ENCODE measurements at regions not wholly inside any gene's neighbourhood (a gene's known extent, or its start where the extent isn't known, plus 50 kb on each side); places are given as distances from the start of the nearest gene placed in this dataset.

DNA sequence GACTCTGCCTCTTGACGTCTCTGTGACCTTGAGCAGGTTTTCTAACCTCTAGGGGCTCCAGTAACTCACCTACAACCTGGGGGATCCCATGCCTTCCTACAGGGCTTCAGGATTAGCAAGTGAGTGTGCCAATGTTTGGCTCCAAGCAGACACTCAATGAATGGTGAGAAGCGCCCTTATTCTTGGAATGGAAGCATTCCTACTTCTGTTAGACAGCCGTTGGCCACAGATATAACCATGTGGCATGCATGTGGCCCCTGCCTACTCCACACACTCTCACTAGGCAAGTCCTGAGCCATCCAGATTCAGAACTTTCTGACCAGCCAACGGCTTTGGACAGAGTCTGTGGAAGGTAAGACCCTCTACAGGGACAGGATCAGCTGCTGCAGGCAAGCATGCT is 108.9 kb upstream of the LYZL2 start:
- no peak overlapping the region for H3K27ac ChIP-seq
- no peak overlapping the region for H3K4me3 ChIP-seq (ENCODE audit: low read depth, low read length)
- H3K27me3 ChIP-seq (replicated peaks), result no peaks in the 10 kb centered on the region
- no peaks in the 10 kb centered on the region for H3K36me3 ChIP-seq (replicated peaks)
- in situ Hi-C loops (cut with HindIII; ENCODE audit: low pct_ligation_motif_present, low sequenced_read_pairs), result no loop called here
- TF ChIP-seq, protein P1, sequence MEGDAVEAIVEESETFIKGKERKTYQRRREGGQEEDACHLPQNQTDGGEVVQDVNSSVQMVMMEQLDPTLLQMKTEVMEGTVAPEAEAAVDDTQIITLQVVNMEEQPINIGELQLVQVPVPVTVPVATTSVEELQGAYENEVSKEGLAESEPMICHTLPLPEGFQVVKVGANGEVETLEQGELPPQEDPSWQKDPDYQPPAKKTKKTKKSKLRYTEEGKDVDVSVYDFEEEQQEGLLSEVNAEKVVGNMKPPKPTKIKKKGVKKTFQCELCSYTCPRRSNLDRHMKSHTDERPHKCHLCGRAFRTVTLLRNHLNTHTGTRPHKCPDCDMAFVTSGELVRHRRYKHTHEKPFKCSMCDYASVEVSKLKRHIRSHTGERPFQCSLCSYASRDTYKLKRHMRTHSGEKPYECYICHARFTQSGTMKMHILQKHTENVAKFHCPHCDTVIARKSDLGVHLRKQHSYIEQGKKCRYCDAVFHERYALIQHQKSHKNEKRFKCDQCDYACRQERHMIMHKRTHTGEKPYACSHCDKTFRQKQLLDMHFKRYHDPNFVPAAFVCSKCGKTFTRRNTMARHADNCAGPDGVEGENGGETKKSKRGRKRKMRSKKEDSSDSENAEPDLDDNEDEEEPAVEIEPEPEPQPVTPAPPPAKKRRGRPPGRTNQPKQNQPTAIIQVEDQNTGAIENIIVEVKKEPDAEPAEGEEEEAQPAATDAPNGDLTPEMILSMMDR (IDR thresholded peaks at IDR 0.05; ENCODE audit: low read depth, low read length, missing control alignments), result no peak
- DNase-seq, result no peak

DNA sequence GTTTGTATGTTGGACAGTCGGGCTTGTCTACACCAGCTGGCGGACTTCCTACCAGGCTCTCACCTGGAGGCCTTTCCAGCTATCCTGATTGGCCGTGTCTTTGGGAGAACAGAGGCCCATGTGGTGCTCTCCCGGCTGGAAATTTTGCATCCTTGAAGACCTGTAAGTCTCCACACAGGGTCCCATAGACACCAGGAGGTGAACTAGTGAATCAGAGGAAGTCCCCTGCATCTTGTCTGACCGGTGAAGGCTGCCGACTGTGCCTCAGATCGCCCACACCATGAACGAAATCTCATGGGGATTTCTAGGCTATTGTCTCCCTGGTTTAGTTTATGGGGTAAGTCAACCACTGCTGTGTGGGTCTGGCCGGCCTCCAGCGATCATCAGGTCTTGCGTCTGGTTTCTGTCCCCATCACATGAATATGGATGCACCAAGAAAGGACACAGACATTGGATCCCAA is 108.4 kb upstream of the LYZL2 start:
- peak overlapping the region; percentile 90 for H3K27ac ChIP-seq
- TF ChIP-seq, protein P1 (IDR thresholded peaks at IDR 0.05; ENCODE audit: low read depth, low read length, missing control alignments), result no peak
- in situ Hi-C loops (cut with HindIII; ENCODE audit: low pct_ligation_motif_present, low sequenced_read_pairs), result no loop called here
- H3K36me3 ChIP-seq (replicated peaks), result no peaks in the 10 kb centered on the region
- H3K4me3 ChIP-seq (ENCODE audit: low read depth, low read length), result no peak overlapping the region
- DNase-seq, result no peak
- no peaks in the 10 kb centered on the region for H3K27me3 ChIP-seq (replicated peaks)

DNA sequence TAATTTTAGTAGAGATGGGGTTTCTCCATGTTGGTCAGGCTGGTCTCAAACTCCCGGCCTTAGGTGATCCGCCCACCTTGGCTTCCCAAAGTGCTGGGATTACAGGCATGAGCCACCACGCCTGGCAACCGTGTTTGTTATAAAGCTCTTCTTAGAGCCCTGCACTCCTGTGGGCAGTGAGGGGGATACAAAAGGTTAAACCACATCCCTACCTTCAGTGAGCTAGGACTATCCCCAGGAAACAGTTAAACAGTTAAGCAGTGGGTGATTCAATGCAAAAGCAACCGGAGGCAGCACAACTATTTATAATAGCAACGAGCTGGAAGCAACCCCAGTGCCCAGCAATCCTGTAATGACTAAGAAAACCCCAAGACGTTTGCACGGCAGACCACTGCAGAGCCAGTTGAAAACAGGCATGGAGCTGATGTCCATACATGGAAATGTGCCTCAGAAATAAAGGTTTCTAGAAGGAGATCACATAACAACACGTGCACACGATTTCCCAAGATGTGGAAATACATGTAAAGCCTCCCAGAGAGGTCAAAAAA is 107.2 kb upstream of the LYZL2 start:
- no peaks in the 10 kb centered on the region for H3K27me3 ChIP-seq (replicated peaks)
- H3K4me3 ChIP-seq (ENCODE audit: low read depth, low read length), result no peak overlapping the region
- DNase-seq, result peak; percentile 99
- no peaks in the 10 kb centered on the region for H3K36me3 ChIP-seq (replicated peaks)
- TF ChIP-seq, protein P1 (IDR thresholded peaks at IDR 0.05; ENCODE audit: low read depth, low read length, missing control alignments), result no peak
- H3K27ac ChIP-seq, result peak overlapping the region; percentile 90
- in situ Hi-C loops (cut with HindIII; ENCODE audit: low pct_ligation_motif_present, low sequenced_read_pairs), result no loop called here

DNA sequence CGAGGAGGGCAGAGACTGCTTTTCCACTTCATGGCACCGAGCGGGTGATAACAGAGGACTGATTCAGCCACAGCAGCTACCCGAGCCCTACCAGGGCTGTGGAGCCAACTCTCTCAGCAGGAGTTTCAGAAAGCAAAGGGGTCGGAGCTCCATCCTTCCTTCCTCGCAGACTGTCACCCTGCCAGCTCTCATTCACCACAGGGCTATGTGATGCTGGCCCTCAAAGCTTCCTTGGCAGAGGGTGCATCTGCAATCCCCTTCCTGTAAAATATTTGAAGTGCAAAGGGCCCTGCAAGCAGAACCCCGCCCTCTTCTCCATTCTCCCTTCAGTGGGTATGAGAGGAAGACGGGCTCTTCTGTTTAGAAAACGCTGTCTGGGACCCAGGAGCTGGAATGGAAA is 105.3 kb upstream of the LYZL2 start:
- no peak for DNase-seq
- TF ChIP-seq, protein P1 (IDR thresholded peaks at IDR 0.05; ENCODE audit: low read depth, low read length, missing control alignments), result no peak
- Histone ChIP-seq H3K4me3 (ENCODE audit: low read depth, low read length) (no peak overlapping the region), H3K36me3 (replicated peaks) (no peaks in the 10 kb centered on the region), H3K27me3 (replicated peaks) (no peaks in the 10 kb centered on the region), H3K27ac (no peak overlapping the region)
- in situ Hi-C loops (cut with HindIII; ENCODE audit: low pct_ligation_motif_present, low sequenced_read_pairs), result no loop called here

DNA sequence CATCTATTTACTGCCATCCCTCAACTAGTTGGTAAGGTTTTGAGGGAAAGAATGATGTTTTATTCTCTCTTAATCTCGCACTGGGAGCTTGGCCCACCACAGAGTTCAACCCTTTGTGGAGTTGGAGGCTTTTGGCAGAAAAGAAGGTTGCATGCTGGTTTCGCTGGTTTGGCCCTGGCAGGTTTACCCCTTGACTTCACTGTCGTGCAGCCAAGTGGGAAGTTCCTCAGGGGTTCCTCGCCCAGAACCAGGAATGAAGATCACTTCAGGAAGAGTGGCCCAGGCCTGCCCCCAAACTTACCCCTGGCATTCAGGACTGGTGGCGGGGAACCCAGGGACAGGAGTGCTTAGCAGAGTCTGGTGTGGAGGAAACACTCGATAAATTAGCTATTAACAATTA is 103.1 kb upstream of the LYZL2 start:
- no peak for DNase-seq
- no peaks in the 10 kb centered on the region for H3K36me3 ChIP-seq (replicated peaks)
- H3K27ac ChIP-seq, result no peak overlapping the region
- TF ChIP-seq, protein P1 (IDR thresholded peaks at IDR 0.05; ENCODE audit: low read depth, low read length, missing control alignments), result no peak
- no peak overlapping the region for H3K4me3 ChIP-seq (ENCODE audit: low read depth, low read length)
- no peaks in the 10 kb centered on the region for H3K27me3 ChIP-seq (replicated peaks)
- in situ Hi-C loops (cut with HindIII; ENCODE audit: low pct_ligation_motif_present, low sequenced_read_pairs), result no loop called here

DNA sequence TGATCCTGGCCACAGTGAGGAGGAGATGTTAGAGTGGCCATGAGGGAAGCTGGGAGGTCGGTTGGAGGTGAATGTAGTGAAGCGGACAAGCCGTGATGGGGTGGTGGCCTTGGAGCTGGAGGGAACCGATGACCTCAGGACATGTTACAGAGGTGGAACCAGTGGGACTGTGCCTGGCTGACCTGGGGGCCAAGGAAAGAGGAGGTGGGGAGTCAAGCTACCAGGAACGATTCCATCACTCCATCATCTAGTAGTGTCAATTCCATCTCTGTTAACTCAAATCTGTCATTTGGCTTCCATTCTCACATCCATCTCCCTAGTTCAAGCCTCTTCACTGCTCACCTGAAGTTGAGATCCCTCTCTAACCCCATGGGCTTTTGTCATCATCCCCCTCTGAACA is 102.4 kb upstream of the LYZL2 start:
- in situ Hi-C loops (cut with HindIII; ENCODE audit: low pct_ligation_motif_present, low sequenced_read_pairs), result no loop called here

More for the DNA sequence above, 102.4 kb upstream of the LYZL2 start:
- no peak for DNase-seq
- TF ChIP-seq, protein P1 (IDR thresholded peaks at IDR 0.05; ENCODE audit: low read depth, low read length, missing control alignments), result no peak
- no peak overlapping the region for H3K27ac ChIP-seq
- no peak overlapping the region for H3K4me3 ChIP-seq (ENCODE audit: low read depth, low read length)
- H3K27me3 ChIP-seq (replicated peaks), result no peaks in the 10 kb centered on the region
- H3K36me3 ChIP-seq (replicated peaks), result no peaks in the 10 kb centered on the region

Measured in brain microvascular endothelial cell (primary cell).